Caco-2 (cell line): ENCODE measurements at regions not wholly inside any gene's neighbourhood (a gene's known extent, or its start where the extent isn't known, plus 50 kb on each side); places are given as distances from the start of the nearest gene placed in this dataset.
"Not testable (repeated sequence)": the region's sequence is repeated elsewhere in the genome, so short reads cannot be mapped to it uniquely, and the experiment has no call there.

Experiments
- BruUV-seq: library from RNA; stranded (reverse); fragments of 400-500 nt; replicated peaks from 2 replicates; lab custom pipeline; 2021; lab: Mats Ljungman, UMichigan
- CTCF ChIA-PET: fragments of 300-600 bp; sonication (Branson Sonifier 250); formaldehyde crosslinking; loops from one replicate; lab custom pipeline; 2022; ENCODE audit warnings: antibody characterized with exemption; lab: Charles Lee
- POLR2A ChIA-PET: fragments of 300-600 bp; sonication (Branson Sonifier 250); formaldehyde crosslinking; loops from one replicate; lab custom pipeline; 2022; ENCODE audit warnings: antibody characterized with exemption; lab: Charles Lee
- DNase-seq, 2 experiments: peaks; one replicate each; pipeline versions ENCODE4 v3.0.0 to v3.0.0-alpha.2; 2020 to 2022
- H3K27me3 ChIP-seq: replicated peaks from 2 replicates; pipeline ENCODE4 v1.6.0; 2011; ENCODE audit warnings: low read length; ENCODE audit not compliant: control insufficient read depth, insufficient read depth
- H3K36me3 ChIP-seq: 2 replicates; pipeline ENCODE4 v1.5.1; 2011; ENCODE audit warnings: low read length; ENCODE audit not compliant: control insufficient read depth, insufficient read depth
- H3K4me1 ChIP-seq: fragments of 250-450 bp; sonication (Bioruptor Pico); 2 replicates; pipeline ENCODE4 v1.5.1; 2020; ENCODE audit warnings: mild to moderate bottlenecking
- H3K4me3 ChIP-seq: 2 replicates; pipeline ENCODE4 v1.5.1; 2011; ENCODE audit warnings: low read depth, mild to moderate bottlenecking, control low read depth, low read length
- H3K9me3 ChIP-seq: fragments of 250-450 bp; sonication (Bioruptor Pico); 2 replicates; pipeline ENCODE4 v1.5.1; 2020; ENCODE audit warnings: mild to moderate bottlenecking, moderate library complexity
- H3K27ac Mint-ChIP-seq: one replicate; pipeline ENCODE4 v1.8.0; 2022; ENCODE audit warnings: mixed read lengths; ENCODE audit not compliant: unreplicated experiment
- H3K27me3 Mint-ChIP-seq: one replicate; pipeline ENCODE4 v1.8.0; 2022; ENCODE audit warnings: mixed read lengths; ENCODE audit not compliant: insufficient read depth, unreplicated experiment
- H3K36me3 Mint-ChIP-seq: one replicate; pipeline ENCODE4 v1.8.0; 2022; ENCODE audit warnings: mild to moderate bottlenecking, mixed read lengths; ENCODE audit not compliant: insufficient read depth, unreplicated experiment
- H3K4me1 Mint-ChIP-seq: one replicate; pipeline ENCODE4 v1.8.0; 2022; ENCODE audit warnings: low read depth, mixed read lengths; ENCODE audit not compliant: unreplicated experiment
- H3K4me3 Mint-ChIP-seq: one replicate; pipeline ENCODE4 v1.8.0; 2022; ENCODE audit warnings: mild to moderate bottlenecking, moderate library complexity, mixed read lengths; ENCODE audit not compliant: unreplicated experiment
- H3K9me3 Mint-ChIP-seq: one replicate; pipeline ENCODE4 v1.8.0; 2022; ENCODE audit warnings: mixed read lengths; ENCODE audit not compliant: unreplicated experiment
- CTCF ChIP-seq, 2 experiments: fragments of 200-600 bp in 1 of 2; IDR thresholded peaks; 1 replicate in 1 of 2; 2 replicates in 1 of 2; pipeline versions ENCODE4 v1.5.1 to v1.8.0; 2011 to 2022; ENCODE audit warnings: antibody characterized with exemption in 1 of 2, control low read depth in 1 of 2, inconsistent platforms in 1 of 2, low read depth in 1 of 2, low read length in 1 of 2, mild to moderate bottlenecking in 1 of 2, moderate library complexity in 1 of 2; ENCODE audit not compliant: insufficient read depth in 1 of 2, severe bottlenecking in 1 of 2, unreplicated experiment in 1 of 2
- intact Hi-C: fragments of 100-400 bp; cut with micrococcal nuclease; formaldehyde crosslinking; loops from one replicate; pipeline ENCODE4 v1.10.0; 2022; ENCODE audit not compliant: unreplicated experiment

DNA sequence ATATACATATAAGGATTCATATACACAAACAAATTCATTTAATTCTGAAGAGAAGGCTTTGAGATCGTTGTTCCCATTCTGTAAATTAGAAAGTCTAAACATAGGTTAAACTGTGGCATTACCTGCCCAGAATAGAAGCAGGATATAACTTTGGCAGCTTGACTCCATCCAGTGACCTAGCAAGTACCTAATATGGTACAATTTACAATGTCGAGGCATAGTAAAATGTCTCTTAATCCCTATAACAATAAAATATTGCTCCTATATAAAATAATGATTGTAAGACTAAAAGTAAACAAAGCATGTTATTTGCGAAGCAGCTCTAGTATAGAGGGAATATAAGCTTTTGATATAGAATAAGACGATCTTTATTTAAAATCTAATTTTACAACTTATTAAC, 756.0 kb downstream of the LUZP2 start:
- Histone ChIP-seq H3K4me1 (no peaks in the 10 kb centered on the region), H3K9me3 (no peaks in the 10 kb centered on the region), H3K36me3 (no peaks in the 10 kb centered on the region), H3K27me3 (no peaks in the 10 kb centered on the region), H3K4me3 (no peak overlapping the region)
- POLR2A ChIA-PET, result no interaction called here
- Mint-ChIP-seq H3K4me3 (no peak overlapping the region), H3K4me1 (no peaks in the 10 kb centered on the region), H3K36me3 (no peaks in the 10 kb centered on the region), H3K9me3 (no peaks in the 10 kb centered on the region), H3K27ac (no peak overlapping the region), H3K27me3 (no peaks in the 10 kb centered on the region)
- intact Hi-C loops, result no loop called here
- CTCF ChIA-PET, result no interaction called here
- no peak for TF ChIP-seq CTCF (IDR thresholded peaks at IDR 0.05; ENCODE audit: insufficient read depth in 1 of 2, low read depth in 1 of 2, low read length in 1 of 2, severe bottlenecking in 1 of 2, unreplicated experiment in 1 of 2)
- DNase-seq, result no peak
- BruUV-seq, result no TSS peak

DNA sequence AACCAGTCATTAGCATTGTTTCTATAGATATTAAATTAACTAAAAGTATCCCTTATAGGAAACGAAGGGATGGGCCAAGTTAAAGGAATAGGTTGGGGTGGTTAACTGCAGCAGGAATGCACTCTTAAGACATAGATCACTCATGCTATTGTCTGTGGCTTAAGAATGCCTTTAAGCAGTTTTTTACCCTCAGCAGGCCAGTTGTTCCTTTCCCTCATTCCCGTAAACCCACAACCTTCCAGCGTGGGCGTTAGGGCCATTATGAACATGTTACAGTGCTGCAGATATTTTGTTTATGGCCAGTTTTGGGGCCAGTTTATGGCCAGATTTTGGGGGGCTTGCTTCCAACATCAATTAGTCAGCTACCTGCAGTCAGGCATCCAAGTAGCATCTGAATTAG, 767.0 kb downstream of the LUZP2 start:
- H3K36me3 ChIP-seq, H3K9me3 Mint-ChIP-seq, POLR2A ChIA-PET, H3K27ac Mint-ChIP-seq, H3K36me3 Mint-ChIP-seq, H3K9me3 ChIP-seq, H3K4me1 ChIP-seq, H3K4me3 ChIP-seq, H3K4me1 Mint-ChIP-seq, BruUV-seq, H3K4me3 Mint-ChIP-seq, DNase-seq, intact Hi-C loops, H3K27me3 ChIP-seq, H3K27me3 Mint-ChIP-seq, CTCF ChIA-PET: not testable (repeated sequence)

DNA sequence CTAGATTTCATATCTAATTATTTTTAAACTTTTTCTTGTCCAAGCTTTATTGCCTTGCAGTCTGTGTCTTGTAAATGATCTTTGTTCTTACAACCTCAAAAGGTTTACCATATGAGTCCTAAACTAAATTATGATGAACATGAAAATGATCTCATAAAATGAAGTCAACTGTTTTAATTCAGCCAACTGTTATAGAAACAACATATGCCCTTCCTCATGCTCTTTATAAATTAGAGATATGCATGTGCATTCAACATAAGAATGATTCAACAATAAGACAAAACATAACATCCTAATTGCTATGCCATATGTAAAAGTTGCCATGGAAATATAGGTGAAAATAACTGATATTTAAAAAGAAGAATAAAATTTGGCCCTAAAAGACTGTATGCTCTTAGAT, 774.4 kb downstream of the LUZP2 start:
- no peaks in the 10 kb centered on the region for H3K27me3 Mint-ChIP-seq
- no peaks in the 10 kb centered on the region for H3K36me3 Mint-ChIP-seq
- no peaks in the 10 kb centered on the region for H3K9me3 ChIP-seq
- no peak overlapping the region for H3K4me3 ChIP-seq
- H3K4me3 Mint-ChIP-seq, result no peak overlapping the region
- TF ChIP-seq CTCF (IDR thresholded peaks at IDR 0.05; ENCODE audit: insufficient read depth in 1 of 2, low read depth in 1 of 2, low read length in 1 of 2, severe bottlenecking in 1 of 2, unreplicated experiment in 1 of 2), result no peak
- no peaks in the 10 kb centered on the region for H3K4me1 Mint-ChIP-seq
- POLR2A ChIA-PET, result no interaction called here
- no TSS peak for BruUV-seq
- DNase-seq, result no peak
- no peaks in the 10 kb centered on the region for H3K4me1 ChIP-seq
- no peak overlapping the region for H3K27ac Mint-ChIP-seq
- H3K9me3 Mint-ChIP-seq, result no peaks in the 10 kb centered on the region
- H3K27me3 ChIP-seq, result no peaks in the 10 kb centered on the region
- intact Hi-C loops, result no loop called here
- CTCF ChIA-PET, result no interaction called here
- H3K36me3 ChIP-seq, result no peaks in the 10 kb centered on the region

- Histone ChIP-seq H3K36me3 (no peaks in the 10 kb centered on the region), H3K4me3 (no peak overlapping the region), H3K9me3 (no peaks in the 10 kb centered on the region), H3K27me3 (no peaks in the 10 kb centered on the region), H3K4me1 (no peaks in the 10 kb centered on the region)
- no peaks in the 10 kb centered on the region for H3K36me3 Mint-ChIP-seq
- no peaks in the 10 kb centered on the region for H3K27me3 Mint-ChIP-seq
- no peaks in the 10 kb centered on the region for H3K4me1 Mint-ChIP-seq
- no peak for TF ChIP-seq CTCF (IDR thresholded peaks at IDR 0.05; ENCODE audit: insufficient read depth in 1 of 2, low read depth in 1 of 2, low read length in 1 of 2, severe bottlenecking in 1 of 2, unreplicated experiment in 1 of 2)
- no peak for DNase-seq
- H3K9me3 Mint-ChIP-seq, result no peaks in the 10 kb centered on the region
- H3K27ac Mint-ChIP-seq, result no peak overlapping the region
- H3K4me3 Mint-ChIP-seq, result no peak overlapping the region
- no TSS peak for BruUV-seq
- ChIA-PET POLR2A (no interaction called here), CTCF (no interaction called here)
- intact Hi-C loops, result no loop called here
Measured at GRCh38 chr11:25272214-25272613, 775.4 kb downstream of the LUZP2 start.

- H3K36me3 Mint-ChIP-seq, H3K9me3 Mint-ChIP-seq, POLR2A ChIA-PET, intact Hi-C loops, H3K27me3 Mint-ChIP-seq, H3K4me1 Mint-ChIP-seq, H3K9me3 ChIP-seq, H3K27me3 ChIP-seq, H3K4me3 Mint-ChIP-seq, BruUV-seq, H3K27ac Mint-ChIP-seq, CTCF ChIA-PET, H3K4me1 ChIP-seq, H3K36me3 ChIP-seq, DNase-seq, H3K4me3 ChIP-seq: not testable (repeated sequence)
Measured at GRCh38 chr11:25280821-25281220, 784.0 kb downstream of the LUZP2 start.
